SH-SY5Y (cell line): ENCODE measurements at regions not wholly inside any gene's neighbourhood (a gene's known extent, or its start where the extent isn't known, plus 50 kb on each side); places are given as distances from the start of the nearest gene placed in this dataset.

Experiments used
- GATA2 ChIP-seq: IDR thresholded peaks from 2 replicates; pipeline ENCODE4 v1.6.1; 2011; ENCODE audit warnings: mild to moderate bottlenecking, low read depth, low read length
- GATA3 ChIP-seq: IDR thresholded peaks from 2 replicates; pipeline ENCODE4 v1.6.1; 2011; ENCODE audit warnings: low read depth, mild to moderate bottlenecking, low read length, moderate library complexity

- TF ChIP-seq GATA2: no peak
Measured at GRCh38 chr5:164868761-164869160, 1363.3 kb downstream of the MAT2B start.

GRCh38 chr5:164869325-164869724 is 1363.9 kb downstream of the MAT2B start:
- TF ChIP-seq GATA2 (no peak), GATA3 (no peak)

DNA sequence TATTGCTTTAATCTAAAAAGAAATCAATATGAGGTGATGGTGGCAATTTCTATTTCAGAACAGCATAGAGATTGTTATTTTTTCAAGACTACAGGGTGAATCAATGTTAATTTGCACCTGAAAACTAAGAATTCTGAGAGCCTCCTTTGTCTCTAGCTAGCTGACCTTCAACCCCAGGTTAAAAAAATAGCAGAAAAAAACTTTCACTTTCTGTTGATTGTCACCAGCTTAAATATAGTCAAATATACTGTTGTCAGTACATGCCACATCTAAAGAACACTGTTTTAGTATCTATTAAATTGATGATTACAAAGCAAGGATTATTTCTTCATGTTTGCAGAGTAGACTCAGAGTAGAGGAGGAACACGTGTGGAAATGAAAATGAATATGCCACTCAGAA is 1371.4 kb downstream of the MAT2B start:
- TF ChIP-seq GATA2 (no peak), GATA3 (no peak)

GRCh38 chr5:164881442-164881841 is 1376.0 kb downstream of the MAT2B start:
- TF ChIP-seq GATA3: no peak
- no peak for TF ChIP-seq GATA2

- TF ChIP-seq GATA3 (no peak), GATA2 (no peak)
Measured at GRCh38 chr5:164885179-164885578, 1379.8 kb downstream of the MAT2B start.

DNA sequence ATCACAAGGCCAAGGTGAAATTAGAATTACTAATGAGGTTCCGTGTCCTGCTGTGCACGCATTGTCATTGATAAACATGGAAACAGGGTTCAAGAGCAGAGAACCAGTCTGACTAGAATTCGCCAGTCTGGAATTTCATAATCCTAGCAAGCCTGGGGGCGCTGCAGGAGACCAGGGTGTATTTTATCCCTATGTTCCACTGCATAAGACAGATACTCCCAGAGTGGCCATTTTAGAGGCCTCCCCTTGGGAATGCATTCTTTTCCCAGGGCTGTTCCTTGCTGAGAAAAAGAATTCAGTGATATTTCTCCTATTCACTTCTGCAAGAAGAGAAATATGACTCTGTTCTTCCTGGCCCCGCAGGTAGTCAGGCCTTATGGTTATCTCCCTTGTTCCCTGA is 1387.7 kb downstream of the MAT2B start:
- TF ChIP-seq GATA2: no peak
- TF ChIP-seq GATA3: no peak

DNA sequence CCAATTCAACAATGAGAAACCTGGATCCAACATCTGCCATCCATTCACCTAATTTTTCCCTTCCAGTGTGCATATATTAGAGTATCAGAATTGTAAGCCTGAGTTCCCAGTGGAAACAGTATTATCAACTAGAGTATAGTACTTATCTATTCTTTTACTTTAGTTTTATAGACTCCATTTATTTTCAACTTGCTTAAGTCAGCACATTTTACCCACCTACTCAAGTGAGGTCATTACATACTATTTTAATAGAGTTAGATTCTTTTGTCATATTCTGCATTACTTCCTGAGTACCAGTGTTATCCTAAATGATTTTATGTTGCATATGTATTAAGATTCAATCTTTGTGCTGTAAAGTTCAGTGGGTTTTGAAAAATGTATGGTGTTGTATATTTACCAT is 1393.3 kb downstream of the MAT2B start:
- TF ChIP-seq GATA2: no peak
- TF ChIP-seq GATA3: no peak

DNA sequence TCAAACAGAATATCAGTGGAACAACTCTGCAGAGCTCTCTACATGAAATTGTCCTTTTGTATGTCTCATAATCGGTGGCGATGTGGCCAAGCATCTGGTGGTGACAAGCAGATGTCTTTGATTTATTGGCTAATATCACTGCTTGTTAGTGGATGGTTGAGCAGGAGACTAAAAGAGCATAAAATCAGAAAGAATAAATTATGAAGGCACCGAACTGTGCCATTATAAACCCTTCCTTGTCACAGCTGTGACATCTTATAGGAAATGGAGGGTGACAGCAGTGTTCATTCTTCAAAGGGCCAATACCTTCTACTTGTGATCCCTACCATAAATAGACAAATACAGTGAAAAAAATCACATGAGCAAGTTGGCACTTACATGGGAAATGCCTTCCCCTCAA is 1404.3 kb downstream of the MAT2B start:
- TF ChIP-seq GATA3: no peak
- no peak for TF ChIP-seq GATA2

DNA sequence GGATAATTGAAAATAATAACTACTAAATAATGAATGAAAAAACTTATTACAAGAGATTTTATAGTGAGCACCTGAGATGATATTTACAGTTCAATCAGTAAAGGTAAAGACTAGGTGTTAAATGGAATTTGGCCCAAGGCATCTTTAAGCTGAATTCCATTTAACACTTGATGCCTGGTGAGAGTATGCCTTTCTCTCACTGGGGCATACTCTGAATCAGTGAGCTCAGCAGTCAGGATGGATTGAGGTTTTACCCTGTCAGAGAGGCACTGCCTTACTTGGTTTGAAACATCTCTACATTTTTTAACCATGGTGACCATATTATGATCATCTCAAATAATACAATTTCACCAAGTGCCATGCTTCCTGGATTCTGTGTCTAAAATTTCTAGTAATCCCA is 1416.3 kb downstream of the MAT2B start:
- TF ChIP-seq GATA3: no peak
- TF ChIP-seq GATA2: no peak

DNA sequence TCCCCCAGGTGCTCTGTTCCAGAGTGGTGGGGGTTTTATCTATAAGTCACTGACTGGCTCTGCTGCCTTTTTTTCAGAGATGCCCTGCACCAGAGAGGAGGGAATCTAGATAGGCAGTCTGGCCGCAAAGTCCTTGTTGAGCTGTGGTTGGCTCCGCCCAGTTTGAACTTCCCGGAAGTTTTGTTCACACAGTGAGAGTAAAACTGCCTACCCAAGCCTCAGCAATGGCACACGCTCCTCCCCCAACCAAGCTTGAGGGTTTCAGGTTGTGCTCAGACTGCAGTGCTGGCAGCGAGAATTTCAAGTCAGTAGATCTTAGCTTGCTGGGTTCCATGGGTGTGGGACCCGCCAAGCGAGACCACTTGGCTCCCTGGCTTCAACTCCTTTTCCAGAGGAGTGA is 1428.6 kb downstream of the MAT2B start:
- TF ChIP-seq GATA2: no peak
- no peak for TF ChIP-seq GATA3

GRCh38 chr5:164934561-164934960 is 1429.1 kb downstream of the MAT2B start:
- no peak for TF ChIP-seq GATA2
- TF ChIP-seq GATA3: no peak

- TF ChIP-seq GATA3 (no peak), GATA2 (no peak)
Measured at GRCh38 chr5:164941132-164941531, 1435.7 kb downstream of the MAT2B start.

- TF ChIP-seq GATA2: no peak
- no peak for TF ChIP-seq GATA3
Measured at GRCh38 chr5:164950927-164951326, 1445.5 kb downstream of the MAT2B start.

DNA sequence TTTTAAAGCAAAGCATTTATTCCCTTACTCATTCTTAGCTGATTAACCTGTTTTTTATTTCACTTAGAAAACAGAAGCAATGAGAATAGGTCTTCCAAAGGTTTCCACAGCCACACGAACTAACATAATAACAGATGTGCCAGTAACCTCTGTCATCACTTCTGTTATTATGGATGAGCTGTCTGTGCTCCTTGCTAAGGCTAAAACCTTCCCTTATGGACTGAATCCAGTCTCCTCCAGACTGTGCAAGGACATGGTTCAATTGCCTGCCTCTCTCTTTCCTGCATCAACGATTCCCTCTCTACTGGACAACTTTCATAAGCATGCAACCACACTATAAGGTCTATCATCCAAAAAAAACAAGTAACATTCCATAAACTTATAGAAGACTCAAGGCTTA is 1446.2 kb downstream of the MAT2B start:
- TF ChIP-seq GATA2 (no peak), GATA3 (no peak)

- TF ChIP-seq GATA3 (no peak), GATA2 (no peak)
Measured at GRCh38 chr5:164958688-164959087, 1453.3 kb downstream of the MAT2B start.

DNA sequence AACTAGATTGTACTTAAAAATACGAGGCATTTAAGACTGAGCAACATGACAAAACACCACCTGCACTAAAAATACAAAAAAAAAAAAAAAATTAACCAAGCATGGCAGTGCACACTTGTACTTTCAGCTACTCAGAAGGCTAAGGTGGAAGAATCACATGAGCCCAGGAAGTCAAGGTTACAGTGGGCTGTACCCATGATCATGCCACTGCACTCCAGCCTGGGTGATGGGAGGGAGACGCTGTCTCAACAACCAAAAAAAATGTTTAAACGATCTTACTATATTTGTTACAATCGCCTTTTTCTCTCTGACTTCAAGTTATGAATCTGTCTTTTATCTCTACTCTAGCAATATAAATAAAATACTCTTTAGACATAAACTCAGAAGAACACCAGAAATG is 1454.3 kb downstream of the MAT2B start:
- TF ChIP-seq GATA2 (no peak), GATA3 (no peak)

- TF ChIP-seq GATA3 (no peak), GATA2 (no peak)
Measured at GRCh38 chr5:164962329-164962961, 1457.0 kb downstream of the MAT2B start.
